ENCODE measurements at regions not wholly inside any gene's neighbourhood (a gene's known extent, or its start where the extent isn't known, plus 50 kb on each side); places are given as distances from the start of the nearest gene placed in this dataset.

DNA sequence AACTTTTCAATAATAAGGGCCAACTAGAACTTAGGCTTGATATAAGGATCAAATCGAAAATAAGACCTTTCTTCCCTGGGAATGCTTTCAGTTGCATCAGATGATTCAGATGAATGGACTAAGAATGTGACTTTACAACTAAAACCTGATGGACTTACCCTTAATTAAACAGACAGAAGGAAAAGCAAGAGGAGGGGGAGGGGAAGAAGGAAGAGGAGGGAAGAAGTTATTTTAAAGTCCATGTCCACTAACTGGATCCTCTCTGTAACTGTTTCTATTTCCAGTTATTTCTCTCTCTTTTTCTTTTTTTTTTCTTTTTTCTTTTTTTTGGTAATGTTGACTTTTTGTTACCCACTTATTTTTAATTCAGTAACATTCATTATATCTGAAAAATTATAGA lies 486.0 kb downstream of the MAFB start:
- DNase-seq = no peak

DNA sequence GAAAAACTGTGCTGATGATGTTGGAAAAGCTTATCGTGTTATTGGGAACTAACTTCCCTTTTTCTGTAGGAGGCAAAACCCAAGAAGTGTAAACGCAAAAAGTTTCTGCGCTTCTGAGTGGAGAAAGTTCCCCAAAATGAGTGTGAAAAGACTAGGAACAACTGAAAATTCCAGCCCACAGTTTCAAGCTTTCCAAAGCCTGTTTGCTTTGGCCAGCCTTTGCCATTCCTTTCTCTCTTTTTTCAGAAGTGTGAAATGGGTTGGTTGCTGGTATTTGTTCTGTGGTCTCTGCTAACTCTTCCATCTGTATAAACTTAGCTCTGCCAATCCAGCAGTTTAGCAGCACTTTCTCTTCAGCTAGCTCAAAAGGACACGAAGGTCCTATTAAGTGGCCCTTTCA lies 491.3 kb downstream of the MAFB start:
- no peak for DNase-seq

- no peak for DNase-seq
Observed at GRCh38 chr20:40196846-40197436, 492.1 kb downstream of the MAFB start.

DNA sequence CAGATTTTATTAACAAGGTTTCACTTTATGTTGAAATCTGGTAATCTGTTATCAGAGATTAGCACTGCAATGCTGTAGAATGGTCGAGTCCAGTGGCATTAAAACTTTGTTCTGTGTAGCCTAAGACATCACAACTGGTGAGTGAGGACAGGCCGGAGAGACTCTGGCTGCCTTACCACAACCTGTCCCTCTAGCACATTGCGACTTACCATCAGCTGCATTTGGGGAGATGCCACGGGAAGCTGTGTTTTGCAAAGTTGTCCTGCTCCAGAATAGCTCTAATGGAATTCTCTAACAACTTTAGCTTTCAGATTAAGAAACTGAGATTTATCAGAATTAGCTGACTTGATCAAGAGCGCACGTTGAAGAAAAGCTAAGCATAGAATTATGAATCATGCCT lies 493.3 kb downstream of the MAFB start:
- no peak for DNase-seq

GRCh38 chr20:40192529-40192928 lies 496.5 kb downstream of the MAFB start:
- no peak for DNase-seq

- no peak for DNase-seq
Observed at GRCh38 chr20:40192081-40192480, 497.0 kb downstream of the MAFB start.

GRCh38 chr20:40191573-40191972 lies 497.5 kb downstream of the MAFB start:
- DNase-seq = no peak

GRCh38 chr20:40189621-40190020 lies 499.4 kb downstream of the MAFB start:
- DNase-seq = no peak

DNA sequence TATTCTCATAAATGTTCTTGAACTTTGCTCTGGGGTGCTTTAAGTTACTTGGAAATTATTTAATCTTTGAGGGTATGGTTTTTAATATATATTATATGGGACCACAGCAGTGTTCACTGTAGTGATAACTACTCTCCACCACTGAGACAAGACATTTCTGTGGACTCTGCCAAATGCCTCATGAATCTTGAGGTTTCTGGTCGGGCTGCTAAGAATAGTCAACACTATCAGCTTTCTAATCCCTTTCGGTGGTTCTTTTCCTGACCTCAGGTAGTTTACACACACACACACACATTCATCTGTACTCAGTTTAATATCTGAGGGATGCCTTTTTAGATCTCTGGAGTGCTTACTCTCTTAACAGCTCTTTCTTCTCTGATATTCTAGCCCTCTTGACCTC lies 500.7 kb downstream of the MAFB start:
- DNase-seq = no peak

DNA sequence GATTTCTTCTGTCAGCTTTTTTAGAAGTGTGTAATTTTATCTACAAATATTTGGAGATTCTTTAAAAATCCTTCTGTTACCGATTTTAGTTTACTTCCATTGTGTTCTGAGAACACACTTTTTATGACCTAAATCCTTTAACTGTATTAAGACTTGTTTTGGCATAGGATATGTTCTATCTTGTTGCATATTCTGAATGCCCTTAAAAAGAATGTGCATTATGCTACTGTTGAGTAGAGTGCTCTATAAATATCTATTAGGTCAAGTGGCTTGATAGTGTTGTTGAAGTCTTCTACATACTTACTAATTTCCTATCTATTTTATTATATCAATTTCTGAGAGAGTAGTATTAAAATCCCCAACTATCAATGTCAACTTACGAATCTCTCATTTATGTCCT lies 502.2 kb downstream of the MAFB start:
- no peak for DNase-seq

DNA sequence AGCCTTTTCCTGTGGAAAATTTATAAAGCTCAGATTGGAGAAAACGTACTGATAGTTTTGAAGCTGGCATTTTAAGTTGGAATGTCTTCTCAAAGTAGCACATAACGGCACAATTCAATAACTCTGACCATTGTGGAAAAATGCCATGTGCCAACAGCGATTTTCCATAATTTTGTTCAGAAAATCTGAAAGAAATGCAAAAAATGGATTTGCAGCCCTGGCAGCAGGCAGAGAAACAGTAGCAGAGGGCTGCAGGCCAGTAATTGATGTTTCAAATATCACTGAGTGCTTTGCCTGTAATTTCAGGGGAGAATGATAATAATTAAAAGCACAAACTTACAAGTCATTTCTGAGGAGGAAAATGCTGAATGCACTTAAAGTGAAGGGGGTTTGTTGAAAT lies 507.4 kb downstream of the MAFB start:
- DNase-seq = no peak

DNA sequence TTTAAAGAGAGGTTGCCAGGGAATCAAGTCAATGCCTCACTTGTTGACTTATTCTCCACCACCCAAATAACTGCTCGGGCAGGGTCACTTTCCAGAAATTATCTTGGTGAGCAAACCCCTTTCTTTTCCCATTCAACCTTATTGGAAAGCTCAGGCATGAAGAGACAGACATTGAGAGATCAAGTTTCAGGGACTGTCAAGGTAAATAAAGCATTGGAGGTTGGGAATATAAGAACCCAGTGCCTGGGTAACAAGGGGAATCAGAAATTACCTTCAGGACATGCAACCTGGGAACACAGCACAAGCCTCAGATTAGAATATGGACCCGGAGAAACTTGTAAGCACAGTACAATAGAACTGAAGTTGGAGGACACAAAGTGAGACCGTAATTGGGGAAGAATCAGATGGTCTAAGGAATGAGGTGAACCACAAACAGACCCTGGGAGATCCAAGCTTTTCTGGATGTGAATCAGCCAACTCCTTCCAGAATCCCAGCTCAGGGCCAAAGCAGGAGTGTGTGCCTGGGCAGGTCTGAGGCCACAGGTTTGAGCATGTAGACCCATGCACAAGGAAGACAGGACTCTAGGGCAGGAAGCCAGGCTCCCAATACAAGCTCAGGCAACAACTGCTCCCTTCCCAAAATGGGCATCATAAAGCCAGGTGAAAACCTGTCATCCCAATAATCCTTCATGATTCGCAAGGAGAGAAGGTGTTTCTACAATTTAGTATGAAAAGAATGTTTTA lies 512.8 kb downstream of the MAFB start:
- DNase-seq = no peak

- peak; percentile 45 for DNase-seq
Observed at GRCh38 chr20:40175296-40175695, 513.7 kb downstream of the MAFB start.

GRCh38 chr20:40173872-40174271 lies 515.2 kb downstream of the MAFB start:
- no peak for DNase-seq

- no peak for DNase-seq
Observed at GRCh38 chr20:40168981-40169620, 519.9 kb downstream of the MAFB start.

DNA sequence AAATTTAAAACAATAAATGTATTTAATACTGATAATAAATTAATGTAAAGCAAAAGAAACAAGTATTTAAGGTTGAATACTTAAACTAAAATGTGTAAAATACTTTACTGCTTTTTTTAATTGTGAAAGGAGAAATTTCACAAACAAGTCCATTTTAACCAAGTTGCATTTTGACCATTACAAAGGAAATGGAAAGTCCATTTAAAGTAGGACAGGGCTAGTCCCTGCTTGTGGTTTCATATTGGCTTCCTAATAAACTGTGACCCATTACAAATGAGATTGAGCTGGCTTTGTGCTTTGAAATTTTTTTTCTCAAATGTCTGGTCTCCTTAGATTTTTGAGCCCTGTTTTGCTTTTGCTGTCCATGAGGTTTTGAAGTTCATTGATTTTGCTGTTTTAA lies 527.6 kb downstream of the MAFB start:
- no peak for DNase-seq

GRCh38 chr20:40160097-40160550 lies 528.9 kb downstream of the MAFB start:
- peak; percentile 34 for DNase-seq

GRCh38 chr20:40159276-40159675 lies 529.8 kb downstream of the MAFB start:
- DNase-seq = no peak

DNA sequence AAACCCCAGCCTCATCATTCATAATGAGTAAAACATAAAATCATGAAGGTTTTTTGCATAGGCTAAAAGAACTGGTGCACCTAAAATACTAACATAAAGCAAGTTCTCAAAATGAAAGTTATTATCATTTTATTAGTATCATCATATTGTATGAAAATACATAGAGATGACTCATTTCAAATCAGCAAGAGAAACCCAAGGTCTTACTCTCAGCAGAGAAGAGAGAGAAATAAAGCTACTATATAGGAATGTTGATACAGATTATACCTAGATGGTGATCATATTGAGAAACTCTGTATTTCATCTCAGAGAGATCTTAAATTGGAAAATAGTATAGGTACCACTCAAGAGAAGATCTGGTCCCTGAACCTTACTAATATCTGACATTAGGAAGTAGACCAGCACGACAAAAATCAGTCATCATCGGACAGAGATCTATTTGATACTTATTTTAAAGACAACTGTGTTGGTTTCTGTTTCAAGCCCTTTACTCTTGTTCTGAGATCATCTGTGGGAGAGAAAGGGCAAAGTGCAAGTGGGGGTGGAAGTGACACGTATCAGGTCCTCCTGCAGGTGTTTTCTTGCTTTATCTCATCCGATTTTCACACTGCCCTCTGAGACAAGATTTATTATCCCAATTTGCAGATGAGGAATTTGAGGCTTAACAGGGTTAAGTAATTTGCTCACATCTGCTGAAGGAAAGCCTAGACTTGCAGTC lies 532.3 kb downstream of the MAFB start:
- DNase-seq = no peak

DNA sequence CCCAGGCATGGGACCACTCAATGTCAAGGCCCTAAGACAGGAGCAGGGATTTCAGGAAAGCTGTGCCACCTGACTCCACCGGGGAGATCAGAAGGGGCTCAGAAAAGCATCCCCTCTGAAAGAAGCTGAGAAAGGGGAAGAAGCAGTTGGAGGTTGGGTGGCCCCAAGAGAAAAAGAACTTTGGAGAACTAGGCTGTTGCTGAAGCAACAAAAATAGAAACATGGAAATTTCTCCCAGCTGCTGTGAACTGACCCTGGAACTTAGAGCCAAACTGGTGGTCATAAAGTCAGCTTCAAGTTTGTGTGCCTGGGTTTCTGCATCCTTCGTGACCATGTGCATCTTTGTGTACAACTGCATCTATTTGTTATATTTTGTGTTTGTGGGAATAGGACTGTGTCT lies 534.5 kb downstream of the MAFB start:
- no peak for DNase-seq

- DNase-seq = no peak
Observed at GRCh38 chr20:40148886-40149285, 540.1 kb downstream of the MAFB start.

DNA sequence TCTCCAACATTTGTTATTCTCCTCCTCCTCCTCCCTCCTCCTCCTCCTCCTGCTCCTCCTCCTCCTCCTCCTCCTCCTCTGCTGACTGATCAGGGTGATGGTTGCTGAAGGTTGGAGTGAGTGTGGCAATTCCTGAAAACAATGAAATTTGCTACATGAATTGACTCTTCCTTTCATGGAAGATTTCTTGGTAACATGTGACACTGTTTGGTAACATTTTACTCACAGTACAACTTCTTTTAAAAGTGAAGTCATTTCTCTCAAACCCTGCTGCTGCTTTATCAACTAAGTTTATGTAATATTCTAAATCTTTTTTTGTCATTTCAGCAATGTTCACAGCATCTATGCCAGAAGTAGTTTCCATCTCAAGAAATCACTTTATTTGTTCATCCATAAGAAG lies 543.0 kb downstream of the MAFB start:
- no peak for DNase-seq

DNA sequence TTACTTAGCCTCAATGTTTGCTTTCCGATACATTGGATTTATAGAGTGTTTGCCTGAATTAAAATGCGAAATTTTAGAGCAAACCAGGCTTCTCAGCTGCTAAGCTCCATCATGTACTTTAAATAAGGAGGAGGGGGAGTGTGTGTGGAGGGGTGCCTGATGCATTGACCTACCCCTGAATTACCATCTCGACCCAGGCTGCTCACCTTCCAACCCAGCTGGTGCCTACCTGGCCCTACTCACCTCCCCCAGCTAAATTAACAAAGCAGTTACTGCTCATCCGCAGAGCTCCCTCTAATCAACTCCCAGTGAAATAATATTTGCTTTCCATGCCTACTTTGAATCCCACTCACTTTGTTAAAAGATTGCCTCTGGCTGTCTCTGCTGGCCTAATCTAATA lies 544.5 kb downstream of the MAFB start:
- no peak for DNase-seq

- DNase-seq = no peak
Observed at GRCh38 chr20:40134176-40134575, 554.9 kb downstream of the MAFB start.

Data from retina (tissue), 1 donor.